ENCODE measurements at regions not wholly inside any gene's neighbourhood (a gene's known extent, or its start where the extent isn't known, plus 50 kb on each side); places are given as distances from the start of the nearest gene placed in this dataset.

- H3K4me3 ChIP-seq (ENCODE audit: control insufficient read depth, low read depth, low read length), result no peak overlapping the region
- TF ChIP-seq CTCF (conservative IDR thresholded peaks at IDR 0.05; ENCODE audit: control insufficient read depth, insufficient read depth, low read depth, low read length), result no peak
- no peak for DNase-seq (ENCODE audit: low read depth)
Observed at GRCh38 chr6:168213121-168213524, 106.5 kb downstream of the DACT2 start.

GRCh38 chr6:168212362-168212761 is 107.2 kb downstream of the DACT2 start:
- TF ChIP-seq CTCF (conservative IDR thresholded peaks at IDR 0.05; ENCODE audit: control insufficient read depth, insufficient read depth, low read depth, low read length), result no peak
- no peak for DNase-seq (ENCODE audit: low read depth)
- no peak overlapping the region for H3K4me3 ChIP-seq (ENCODE audit: control insufficient read depth, low read depth, low read length)

GRCh38 chr6:168211681-168212080 is 107.9 kb downstream of the DACT2 start:
- no peak for TF ChIP-seq CTCF (conservative IDR thresholded peaks at IDR 0.05; ENCODE audit: control insufficient read depth, insufficient read depth, low read depth, low read length)
- no peak overlapping the region for H3K4me3 ChIP-seq (ENCODE audit: control insufficient read depth, low read depth, low read length)
- no peak for DNase-seq (ENCODE audit: low read depth)

DNA sequence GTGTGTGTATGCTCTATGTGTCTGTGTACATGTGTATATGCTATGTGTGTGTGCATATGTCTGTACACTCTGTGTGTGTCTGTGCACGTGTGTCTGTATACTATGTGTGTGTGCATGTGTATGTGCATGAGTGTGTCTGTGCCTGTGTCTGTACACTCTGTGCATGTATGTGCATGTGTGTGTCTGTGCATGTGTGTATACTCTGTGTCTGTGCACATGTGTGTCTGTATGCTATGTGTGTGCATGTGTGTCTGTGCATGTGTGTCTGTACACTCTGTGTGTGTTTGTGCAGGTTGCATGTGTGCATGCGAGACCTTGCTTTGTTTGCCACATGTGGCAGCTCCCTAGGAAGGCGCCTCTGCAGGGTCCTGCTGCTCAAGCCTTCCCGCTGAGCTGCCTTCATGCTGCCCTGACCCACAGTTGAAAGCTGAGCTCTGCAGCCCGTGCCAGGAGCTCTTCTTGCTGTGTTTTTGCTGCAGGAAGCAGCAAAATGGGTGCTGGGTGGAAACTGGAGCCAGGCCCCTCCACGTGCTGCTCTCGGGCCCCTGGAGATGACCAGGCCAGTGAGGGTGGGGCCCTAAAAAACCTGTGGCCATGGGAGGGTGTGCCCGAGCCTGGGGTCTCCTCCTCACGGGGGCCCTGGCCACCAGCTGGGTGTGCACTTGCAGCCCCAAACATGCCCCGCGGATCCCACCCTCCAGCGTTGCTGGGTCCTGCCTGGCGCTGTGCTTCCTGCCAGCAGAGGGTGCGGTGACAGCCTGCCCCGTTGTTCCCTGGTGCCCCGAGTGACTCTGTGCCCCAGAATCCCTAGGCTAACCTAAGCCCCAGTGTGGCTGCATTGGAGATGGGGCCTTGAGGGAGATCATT is 109.1 kb downstream of the DACT2 start:
- TF ChIP-seq CTCF (conservative IDR thresholded peaks at IDR 0.05; ENCODE audit: control insufficient read depth, insufficient read depth, low read depth, low read length), result no peak
- no peak for DNase-seq (ENCODE audit: low read depth)
- H3K4me3 ChIP-seq (ENCODE audit: control insufficient read depth, low read depth, low read length), result no peak overlapping the region

GRCh38 chr6:168209420-168209819 is 110.2 kb downstream of the DACT2 start:
- DNase-seq (ENCODE audit: low read depth), result no peak
- no peak overlapping the region for H3K4me3 ChIP-seq (ENCODE audit: control insufficient read depth, low read depth, low read length)
- TF ChIP-seq CTCF (conservative IDR thresholded peaks at IDR 0.05; ENCODE audit: control insufficient read depth, insufficient read depth, low read depth, low read length), result no peak

DNA sequence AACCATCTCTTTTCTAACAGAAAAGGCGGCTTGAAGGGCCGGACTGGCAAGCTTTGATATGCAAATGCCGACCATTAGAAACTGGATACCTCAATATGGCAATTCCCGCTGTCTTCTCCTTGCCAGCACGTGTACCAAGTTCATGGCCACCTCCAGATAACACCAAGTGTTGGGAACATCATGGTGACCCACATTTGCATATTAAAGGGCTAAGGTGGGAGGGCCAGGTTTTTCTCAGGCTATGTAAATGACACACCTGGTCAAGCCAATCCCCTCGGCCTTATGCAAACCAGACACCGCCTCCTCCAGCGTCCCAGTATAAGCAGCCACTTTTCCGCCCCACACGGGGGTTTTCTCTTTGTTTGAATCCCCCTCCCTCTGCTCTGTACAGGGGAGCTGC is 110.7 kb downstream of the DACT2 start:
- DNase-seq (ENCODE audit: low read depth), result no peak
- TF ChIP-seq CTCF (conservative IDR thresholded peaks at IDR 0.05; ENCODE audit: control insufficient read depth, insufficient read depth, low read depth, low read length), result no peak
- no peak overlapping the region for H3K4me3 ChIP-seq (ENCODE audit: control insufficient read depth, low read depth, low read length)

All from fibroblast of mammary gland (primary cell).